ENCODE measurements at regions not wholly inside any gene's neighbourhood (a gene's known extent, or its start where the extent isn't known, plus 50 kb on each side); places are given as distances from the start of the nearest gene placed in this dataset.

GRCh38 chr2:492178-492577 lies 185.0 kb downstream of the TMEM18 start:
- TF ChIP-seq CTCF (IDR thresholded peaks at IDR 0.05) (no peak), POLR2A (IDR thresholded peaks at IDR 0.05) (no peak)
